ENCODE measurements at regions not wholly inside any gene's neighbourhood (a gene's known extent, or its start where the extent isn't known, plus 50 kb on each side); places are given as distances from the start of the nearest gene placed in this dataset.

- Histone ChIP-seq H3K4me1 (ENCODE audit: control insufficient read depth in 1 of 2, insufficient read depth in 2 of 2, low read depth in 1 of 2, low read length in 1 of 2) (no peaks in the 10 kb centered on the region), H3K27me3 (ENCODE audit: insufficient read depth) (no peaks in the 10 kb centered on the region), H3K4me2 (no peak overlapping the region), H3K4me3 (ENCODE audit: low read depth in 2 of 2, low read length in 1 of 2) (no peak overlapping the region), H3K36me3 (replicated peaks in 1 of 2; ENCODE audit: control insufficient read depth in 1 of 2, insufficient read depth in 2 of 2, low read length in 1 of 2) (no peaks in the 10 kb centered on the region), H3K9ac (no peak overlapping the region), H3K27ac (ENCODE audit: low read depth in 2 of 2, low read length in 1 of 2) (no peak overlapping the region), H3K79me2 (ENCODE audit: insufficient read depth) (no peaks in the 10 kb centered on the region), H3K9me2 (no peaks in the 10 kb centered on the region), H2AFZ (ENCODE audit: low read depth) (no peak overlapping the region), H3K9me3 (peaks cover 12% of the 10 kb centered on the region; the same call in 1 of the 2 replicates), H3F3A (replicated peaks; ENCODE audit: insufficient read depth) (no peaks in the 10 kb centered on the region), H4K20me1 (ENCODE audit: insufficient read depth) (no peaks in the 10 kb centered on the region)
- WGBS (ENCODE audit: low lambda C conversion rate): 12% methylated on average over 2 of the region's 2 CpGs
- ChIA-PET POLR2A (no interaction called here), CTCF (no interaction called here)
- DNase-seq: no peak
- no peak for TF ChIP-seq EP300 (IDR thresholded peaks at IDR 0.05; ENCODE audit: borderline replicate concordance in 1 of 2, low read depth in 1 of 2, low read length in 1 of 2)
- no peak for TF ChIP-seq USF2 (IDR thresholded peaks at IDR 0.05; ENCODE audit: borderline replicate concordance, low read depth, low read length)
- TF ChIP-seq MXI1 (IDR thresholded peaks at IDR 0.05; ENCODE audit: low read depth, low read length): no peak
- no peak for TF ChIP-seq NFIC (IDR thresholded peaks at IDR 0.05; ENCODE audit: borderline replicate concordance)
- TF ChIP-seq REST (IDR thresholded peaks at IDR 0.05; ENCODE audit: low read depth, low read length): no peak
- TF ChIP-seq FOXM1 (IDR thresholded peaks at IDR 0.05; ENCODE audit: low read depth): no peak
- TF ChIP-seq RFX5 (IDR thresholded peaks at IDR 0.05; ENCODE audit: low read length): no peak
These were observed 65.9 kb upstream of the HMGXB4 start for GRCh38 chr22:35191412-35191811.

- Histone ChIP-seq H3K27me3 (ENCODE audit: insufficient read depth) (no peaks in the 10 kb centered on the region), H3K4me1 (ENCODE audit: control insufficient read depth in 1 of 2, insufficient read depth in 2 of 2, low read depth in 1 of 2, low read length in 1 of 2) (no peaks in the 10 kb centered on the region), H3K27ac (ENCODE audit: low read depth in 2 of 2, low read length in 1 of 2) (no peak overlapping the region), H3K4me3 (ENCODE audit: low read depth in 2 of 2, low read length in 1 of 2) (no peak overlapping the region), H3K79me2 (ENCODE audit: insufficient read depth) (no peaks in the 10 kb centered on the region), H3K9me3 (peaks cover 12% of the 10 kb centered on the region; the same call in 1 of the 2 replicates), H3K36me3 (replicated peaks in 1 of 2; ENCODE audit: control insufficient read depth in 1 of 2, insufficient read depth in 2 of 2, low read length in 1 of 2) (no peaks in the 10 kb centered on the region), H2AFZ (ENCODE audit: low read depth) (no peak overlapping the region), H3F3A (replicated peaks; ENCODE audit: insufficient read depth) (no peaks in the 10 kb centered on the region), H4K20me1 (ENCODE audit: insufficient read depth) (no peaks in the 10 kb centered on the region), H3K9me2 (no peaks in the 10 kb centered on the region), H3K4me2 (no peak overlapping the region), H3K9ac (no peak overlapping the region)
- WGBS (ENCODE audit: low lambda C conversion rate): 37% methylated on average over 8 of the region's 8 CpGs
- no peak for DNase-seq
- CTCF ChIA-PET: no interaction called here
- POLR2A ChIA-PET: no interaction called here
- TF ChIP-seq RXRA (IDR thresholded peaks at IDR 0.05; ENCODE audit: borderline replicate concordance, low read depth) (no peak), FOXJ3 (CRISPR knock-in tag; IDR thresholded peaks at IDR 0.05) (no peak), GABPA (IDR thresholded peaks at IDR 0.05; ENCODE audit: low read depth) (no peak), USF1 (IDR thresholded peaks at IDR 0.05; ENCODE audit: borderline replicate concordance, low read depth) (no peak), PBX3 (IDR thresholded peaks at IDR 0.05) (no peak), REST (IDR thresholded peaks at IDR 0.05; ENCODE audit: low read depth, low read length) (no peak), MXI1 (IDR thresholded peaks at IDR 0.05; ENCODE audit: low read depth, low read length) (no peak), RAD21 (IDR thresholded peaks at IDR 0.05; ENCODE audit: low read length) (no peak), FOSL2 (IDR thresholded peaks at IDR 0.05; ENCODE audit: borderline replicate concordance, low read depth) (no peak), SIN3A (IDR thresholded peaks at IDR 0.05; ENCODE audit: borderline replicate concordance, low read depth, low read length) (no peak), POLR2AphosphoS5 (IDR thresholded peaks at IDR 0.05; ENCODE audit: low read depth, low read length) (no peak)
These were observed 65.0 kb upstream of the HMGXB4 start for GRCh38 chr22:35192129-35192918.

Measured in SK-N-SH (cell line).